ENCODE measurements at regions not wholly inside any gene's neighbourhood (a gene's known extent, or its start where the extent isn't known, plus 50 kb on each side); places are given as distances from the start of the nearest gene placed in this dataset.
"Not testable (repeated sequence)": the region's sequence is repeated elsewhere in the genome, so short reads cannot be mapped to it uniquely, and the experiment has no call there.

GRCh38 chr13:46498650-46499049, 54.3 kb upstream of the LRCH1 start:
- DNase-seq, result no peak

GRCh38 chr13:46496086-46496485, 56.9 kb upstream of the LRCH1 start:
- DNase-seq, result no peak

GRCh38 chr13:46495651-46496050, 57.3 kb upstream of the LRCH1 start:
- DNase-seq, result no peak

GRCh38 chr13:46495066-46495465, 57.9 kb upstream of the LRCH1 start:
- DNase-seq, result no peak

GRCh38 chr13:46492946-46493345, 60.0 kb upstream of the LRCH1 start:
- no peak for DNase-seq

- no peak for DNase-seq
Measured at GRCh38 chr13:46491641-46492040, 61.3 kb upstream of the LRCH1 start.

GRCh38 chr13:46490713-46491112, 62.3 kb upstream of the LRCH1 start:
- DNase-seq, result not testable (repeated sequence)

- no peak for DNase-seq
Measured at GRCh38 chr13:46490129-46490528, 62.8 kb upstream of the LRCH1 start.

- no peak for DNase-seq
Measured at GRCh38 chr13:46489586-46490023, 63.4 kb upstream of the LRCH1 start.

GRCh38 chr13:46487748-46488147, 65.2 kb upstream of the LRCH1 start:
- DNase-seq, result no peak

GRCh38 chr13:46486270-46486669, 66.7 kb upstream of the LRCH1 start:
- no peak for DNase-seq

- no peak for DNase-seq
Measured at GRCh38 chr13:46484561-46484960, 68.4 kb upstream of the LRCH1 start.

GRCh38 chr13:46481166-46481565, 71.8 kb upstream of the LRCH1 start:
- DNase-seq, result no peak

GRCh38 chr13:46480131-46480530, 72.8 kb upstream of the LRCH1 start:
- DNase-seq, result no peak

GRCh38 chr13:46479691-46480090, 73.3 kb upstream of the LRCH1 start:
- no peak for DNase-seq

GRCh38 chr13:46479283-46479682, 73.7 kb upstream of the LRCH1 start:
- no peak for DNase-seq

GRCh38 chr13:46478651-46479050, 74.3 kb upstream of the LRCH1 start:
- DNase-seq, result no peak

- no peak for DNase-seq
Measured at GRCh38 chr13:46476174-46476573, 76.8 kb upstream of the LRCH1 start.

- no peak for DNase-seq
Measured at GRCh38 chr13:46475541-46475991, 77.4 kb upstream of the LRCH1 start.

- no peak for DNase-seq
Measured at GRCh38 chr13:46473806-46474205, 79.2 kb upstream of the LRCH1 start.

GRCh38 chr13:46472384-46472783, 80.6 kb upstream of the LRCH1 start:
- DNase-seq, result no peak

- DNase-seq, result not testable (repeated sequence)
Measured at GRCh38 chr13:46469699-46470098, 82.6 kb upstream of the RUBCNL start.

GRCh38 chr13:46468570-46469463, 81.8 kb upstream of the RUBCNL start:
- DNase-seq, result no peak

- not testable (repeated sequence) for DNase-seq
Measured at GRCh38 chr13:46467694-46468093, 80.6 kb upstream of the RUBCNL start.

- DNase-seq, result not testable (repeated sequence)
Measured at GRCh38 chr13:46466074-46466473, 79.0 kb upstream of the RUBCNL start.
